CD4-positive, CD25-positive, alpha-beta regulatory T cell (primary cell): ENCODE measurements at regions not wholly inside any gene's neighbourhood (a gene's known extent, or its start where the extent isn't known, plus 50 kb on each side); places are given as distances from the start of the nearest gene placed in this dataset.

Experiments used
- ATAC-seq, 2 donors: fragments of 150-1000 bp; cut with Tn5 transposase; one replicate each; pipeline ENCODE4 v1.10.0; 2021; ENCODE audit warnings: low read depth in 2 of 2, moderate number of reproducible peaks in 2 of 2, moderate library complexity in 1 of 2
- DNase-seq, 3 donors: peaks; one replicate each; pipeline versions ENCODE4 v3.0.0 to v3.0.0-alpha.2; 2012 to 2022; ENCODE audit warnings: mixed read lengths in 1 of 3
- H3K27ac ChIP-seq: one replicate; pipeline ENCODE4 v1.7.0; 2013; ENCODE audit warnings: mild to moderate bottlenecking, low read length; ENCODE audit not compliant: insufficient read depth, poor library complexity, severe bottlenecking
- H3K27me3 ChIP-seq: one replicate; pipeline ENCODE4 v1.7.0; 2013; ENCODE audit warnings: low read length; ENCODE audit not compliant: control insufficient read depth, insufficient read depth
- H3K36me3 ChIP-seq: one replicate; pipeline ENCODE4 v1.7.0; 2013; ENCODE audit warnings: mild to moderate bottlenecking, low read length, moderate library complexity; ENCODE audit not compliant: control insufficient read depth, insufficient read depth
- H3K4me1 ChIP-seq: 2 replicates; pipeline ENCODE4 v1.7.0; 2013; ENCODE audit warnings: mild to moderate bottlenecking, low read length; ENCODE audit not compliant: insufficient read depth, control insufficient read depth, poor library complexity, severe bottlenecking
- H3K4me3 ChIP-seq: one replicate; pipeline ENCODE4 v1.7.0; 2013; ENCODE audit warnings: low read depth, mild to moderate bottlenecking, low read length, moderate library complexity
- H3K9me3 ChIP-seq, 2 experiments: 1 replicate in 1 of 2; 2 replicates in 1 of 2; pipeline ENCODE4 v1.7.0; 2013; ENCODE audit warnings: low read length in 2 of 2, mild to moderate bottlenecking in 1 of 2, moderate library complexity in 1 of 2; ENCODE audit not compliant: control insufficient read depth in 2 of 2
- H3K27ac Mint-ChIP-seq, 3 donors: one replicate each; pipeline ENCODE4 v1.8.0; 2020 to 2022; ENCODE audit warnings: mild to moderate bottlenecking in 3 of 3, mixed read lengths in 3 of 3, moderate library complexity in 2 of 3
- H3K27me3 Mint-ChIP-seq: one replicate; pipeline ENCODE4 v1.8.0; 2022; ENCODE audit warnings: mild to moderate bottlenecking, mixed read lengths
- H3K36me3 Mint-ChIP-seq: one replicate; pipeline ENCODE4 v1.8.0; 2020; ENCODE audit warnings: mixed read lengths
- H3K4me1 Mint-ChIP-seq, 4 donors: one replicate each; pipeline ENCODE4 v1.8.0; 2020 to 2022; ENCODE audit warnings: mixed read lengths in 4 of 4, mild to moderate bottlenecking in 1 of 4
- H3K4me3 Mint-ChIP-seq, 4 donors: one replicate each; pipeline ENCODE4 v1.8.0; 2020 to 2022; ENCODE audit warnings: mild to moderate bottlenecking in 4 of 4, mixed read lengths in 4 of 4, moderate library complexity in 3 of 4
- H3K9me3 Mint-ChIP-seq, 7 donors: one replicate each; pipeline ENCODE4 v1.8.0; 2020 to 2022; ENCODE audit warnings: mixed read lengths in 7 of 7, mild to moderate bottlenecking in 3 of 7, moderate library complexity in 2 of 7

- Histone ChIP-seq H3K27ac (no peak overlapping the region), H3K27me3 (no peaks in the 10 kb centered on the region), H3K9me3 (no peaks in the 10 kb centered on the region), H3K4me1 (no peaks in the 10 kb centered on the region), H3K4me3 (no peak overlapping the region), H3K36me3 (no peaks in the 10 kb centered on the region)
- H3K36me3 Mint-ChIP-seq = no peaks in the 10 kb centered on the region
- no peak for ATAC-seq
- H3K27me3 Mint-ChIP-seq = no peaks in the 10 kb centered on the region
- H3K4me3 Mint-ChIP-seq = no peak overlapping the region
- no peak for DNase-seq
- H3K9me3 Mint-ChIP-seq = no peaks in the 10 kb centered on the region
- no peak overlapping the region for H3K27ac Mint-ChIP-seq
- no peaks in the 10 kb centered on the region for H3K4me1 Mint-ChIP-seq
Observed at GRCh38 chr13:78299832-78300623, 303.3 kb downstream of the POU4F1 start.

DNA sequence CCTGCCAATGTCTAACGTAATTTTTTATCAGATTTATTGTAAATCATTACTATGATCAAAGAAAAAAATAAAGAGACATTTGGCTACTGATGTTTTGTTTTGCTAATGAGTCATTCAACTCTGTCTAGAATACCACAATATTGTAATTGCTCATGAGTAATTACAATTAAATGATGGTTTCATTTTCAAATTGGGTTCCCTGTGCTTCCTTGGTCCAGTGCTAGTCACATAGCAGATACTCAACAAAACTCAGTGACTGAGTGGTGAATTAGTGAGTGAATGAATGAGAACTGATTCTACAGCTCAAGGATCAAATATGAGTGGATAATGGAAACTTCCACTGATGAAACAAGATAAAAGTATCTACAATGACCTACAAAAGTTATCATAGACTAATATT, 304.7 kb downstream of the POU4F1 start:
- Histone ChIP-seq H3K9me3 (no peaks in the 10 kb centered on the region), H3K4me3 (no peak overlapping the region), H3K4me1 (no peaks in the 10 kb centered on the region), H3K27ac (no peak overlapping the region), H3K36me3 (no peaks in the 10 kb centered on the region), H3K27me3 (no peaks in the 10 kb centered on the region)
- Mint-ChIP-seq H3K4me3 (no peak overlapping the region), H3K4me1 (no peaks in the 10 kb centered on the region), H3K36me3 (no peaks in the 10 kb centered on the region), H3K27ac (no peak overlapping the region), H3K9me3 (no peaks in the 10 kb centered on the region), H3K27me3 (no peaks in the 10 kb centered on the region)
- ATAC-seq (no peak), DNase-seq (no peak)

DNA sequence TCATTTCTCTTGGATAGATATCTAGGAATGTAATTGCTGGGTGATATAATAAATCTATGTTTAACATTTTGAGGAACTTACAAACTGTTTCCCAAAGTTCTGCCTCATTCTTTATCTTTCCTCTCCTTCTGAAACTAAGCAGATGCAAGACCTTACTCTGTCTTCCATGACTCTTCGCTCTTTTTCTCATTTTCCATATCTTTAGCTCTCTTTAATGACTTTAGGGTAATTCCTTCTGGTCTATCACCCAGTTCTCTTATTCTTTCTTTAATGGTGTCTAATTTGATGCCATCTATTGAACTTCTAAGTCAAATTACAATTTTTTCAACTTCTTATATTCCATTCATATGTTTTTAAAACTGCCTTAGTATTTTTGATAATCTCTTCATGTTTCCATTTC, 316.6 kb downstream of the POU4F1 start:
- no peaks in the 10 kb centered on the region for H3K4me1 Mint-ChIP-seq
- no peaks in the 10 kb centered on the region for H3K36me3 Mint-ChIP-seq
- Histone ChIP-seq H3K4me3 (no peak overlapping the region), H3K4me1 (no peaks in the 10 kb centered on the region), H3K27ac (no peak overlapping the region), H3K9me3 (no peaks in the 10 kb centered on the region), H3K36me3 (no peaks in the 10 kb centered on the region), H3K27me3 (no peaks in the 10 kb centered on the region)
- H3K27ac Mint-ChIP-seq = no peak overlapping the region
- DNase-seq = no peak
- no peak for ATAC-seq
- H3K4me3 Mint-ChIP-seq = no peak overlapping the region
- H3K27me3 Mint-ChIP-seq = no peaks in the 10 kb centered on the region
- H3K9me3 Mint-ChIP-seq = peaks cover 3 to 16% (median 7%) of the 10 kb centered on the region in 7 donors

GRCh38 chr13:78265098-78265497, 338.3 kb downstream of the POU4F1 start:
- H3K27ac ChIP-seq = no peak overlapping the region
- no peaks in the 10 kb centered on the region for H3K36me3 ChIP-seq
- Mint-ChIP-seq H3K9me3 (peaks cover 0 to 6% (median 2%) of the 10 kb centered on the region in 7 donors), H3K4me3 (no peak overlapping the region), H3K27me3 (no peaks in the 10 kb centered on the region), H3K4me1 (no peaks in the 10 kb centered on the region), H3K36me3 (no peaks in the 10 kb centered on the region), H3K27ac (no peak overlapping the region)
- no peaks in the 10 kb centered on the region for H3K9me3 ChIP-seq
- ATAC-seq (no peak), DNase-seq (no peak)
- H3K27me3 ChIP-seq = no peaks in the 10 kb centered on the region
- no peaks in the 10 kb centered on the region for H3K4me1 ChIP-seq
- no peak overlapping the region for H3K4me3 ChIP-seq

DNA sequence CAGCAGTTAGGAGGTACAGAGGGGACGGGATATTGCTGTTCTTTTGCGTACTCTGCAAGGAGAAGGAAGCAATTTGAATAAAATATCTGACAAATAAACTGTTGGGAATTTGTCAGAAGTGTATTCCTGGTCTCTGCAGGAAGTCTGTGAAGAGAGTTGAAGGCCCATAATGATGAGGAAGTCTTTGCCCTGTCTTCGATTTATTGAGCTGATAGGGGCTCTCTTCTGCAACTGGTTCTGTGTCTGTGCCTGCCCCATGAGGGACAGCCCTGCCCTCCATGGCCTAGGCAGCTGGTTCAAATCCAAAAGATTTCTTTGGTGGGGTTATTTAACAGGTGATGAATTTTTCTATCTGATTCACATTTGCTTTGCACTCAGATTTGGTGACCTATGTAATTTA, 339.7 kb upstream of the EDNRB start:
- Mint-ChIP-seq H3K27ac (no peak overlapping the region), H3K27me3 (no peaks in the 10 kb centered on the region), H3K4me3 (no peak overlapping the region), H3K4me1 (no peaks in the 10 kb centered on the region), H3K36me3 (no peaks in the 10 kb centered on the region), H3K9me3 (peaks cover 0 to 6% (median 0%) of the 10 kb centered on the region in 7 donors)
- H3K9me3 ChIP-seq = no peaks in the 10 kb centered on the region
- no peaks in the 10 kb centered on the region for H3K27me3 ChIP-seq
- no peak for DNase-seq
- no peak overlapping the region for H3K4me3 ChIP-seq
- H3K36me3 ChIP-seq = no peaks in the 10 kb centered on the region
- H3K4me1 ChIP-seq = no peaks in the 10 kb centered on the region
- no peak for ATAC-seq
- H3K27ac ChIP-seq = no peak overlapping the region

- ATAC-seq = no peak
- H3K27me3 Mint-ChIP-seq = no peaks in the 10 kb centered on the region
- H3K4me1 Mint-ChIP-seq = no peaks in the 10 kb centered on the region
Observed at GRCh38 chr13:78256484-78256883, 337.9 kb upstream of the EDNRB start.

GRCh38 chr13:78254113-78254512, 335.5 kb upstream of the EDNRB start:
- no peaks in the 10 kb centered on the region for H3K36me3 ChIP-seq
- H3K4me3 Mint-ChIP-seq = no peak overlapping the region
- H3K4me1 Mint-ChIP-seq = no peaks in the 10 kb centered on the region
- no peak overlapping the region for H3K27ac Mint-ChIP-seq
- DNase-seq = no peak
- H3K27me3 Mint-ChIP-seq = peaks cover 5% of the 10 kb centered on the region
- no peaks in the 10 kb centered on the region for H3K36me3 Mint-ChIP-seq
- H3K27me3 ChIP-seq = no peaks in the 10 kb centered on the region
- H3K4me1 ChIP-seq = no peaks in the 10 kb centered on the region
- H3K27ac ChIP-seq = no peak overlapping the region
- H3K4me3 ChIP-seq = no peak overlapping the region
- peaks cover 0 to 1% (median 0%) of the 10 kb centered on the region in 7 donors for H3K9me3 Mint-ChIP-seq
- no peaks in the 10 kb centered on the region for H3K9me3 ChIP-seq
- ATAC-seq = no peak

More at GRCh38 chr13:78256484-78256883, 337.9 kb upstream of the EDNRB start:
- no peak overlapping the region for H3K27ac Mint-ChIP-seq
- Histone ChIP-seq H3K27ac (no peak overlapping the region), H3K4me3 (no peak overlapping the region), H3K36me3 (no peaks in the 10 kb centered on the region), H3K4me1 (no peaks in the 10 kb centered on the region), H3K9me3 (no peaks in the 10 kb centered on the region), H3K27me3 (no peaks in the 10 kb centered on the region)
- H3K4me3 Mint-ChIP-seq = no peak overlapping the region
- DNase-seq = no peak
- H3K9me3 Mint-ChIP-seq = peaks cover 0 to 6% (median 1%) of the 10 kb centered on the region in 7 donors
- H3K36me3 Mint-ChIP-seq = no peaks in the 10 kb centered on the region

DNA sequence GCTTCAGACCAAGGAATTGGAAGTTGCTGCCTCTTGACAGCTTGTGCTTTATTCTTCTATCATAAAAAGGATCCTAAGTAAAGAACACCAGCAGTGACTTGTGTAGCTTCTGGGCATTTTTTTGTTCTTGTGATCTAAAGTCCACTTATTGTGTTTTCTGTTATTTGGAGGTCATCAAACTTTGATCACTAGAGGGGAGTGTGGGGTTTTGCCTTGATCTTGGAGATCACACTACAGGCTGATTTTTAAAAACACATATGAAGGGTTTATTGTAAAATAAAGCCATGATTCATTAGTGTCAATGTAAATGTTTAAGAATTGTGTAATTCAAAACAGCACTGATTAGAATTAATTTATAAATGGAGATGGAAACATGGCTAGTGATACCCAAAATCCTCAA, 328.7 kb upstream of the EDNRB start:
- no peaks in the 10 kb centered on the region for H3K4me1 Mint-ChIP-seq
- DNase-seq = no peak
- Histone ChIP-seq H3K9me3 (no peaks in the 10 kb centered on the region), H3K4me3 (no peak overlapping the region), H3K36me3 (no peaks in the 10 kb centered on the region), H3K27me3 (no peaks in the 10 kb centered on the region), H3K27ac (no peak overlapping the region), H3K4me1 (no peaks in the 10 kb centered on the region)
- no peaks in the 10 kb centered on the region for H3K36me3 Mint-ChIP-seq
- H3K27me3 Mint-ChIP-seq = peaks cover 5% of the 10 kb centered on the region
- no peak for ATAC-seq
- H3K27ac Mint-ChIP-seq = no peak overlapping the region
- peaks cover 0 to 2% (median 0%) of the 10 kb centered on the region in 7 donors for H3K9me3 Mint-ChIP-seq
- H3K4me3 Mint-ChIP-seq = no peak overlapping the region
